NCI-H1694 (cell line): ENCODE measurements at regions not wholly inside any gene's neighbourhood (a gene's known extent, or its start where the extent isn't known, plus 50 kb on each side); places are given as distances from the start of the nearest gene placed in this dataset.
"Not testable (repeated sequence)": the region's sequence is repeated elsewhere in the genome, so short reads cannot be mapped to it uniquely, and the experiment has no call there.

Experiments
- DNase-seq: peaks from one replicate; lab custom pipeline; 2025; lab: John Stamatoyannopoulos, UW

DNA sequence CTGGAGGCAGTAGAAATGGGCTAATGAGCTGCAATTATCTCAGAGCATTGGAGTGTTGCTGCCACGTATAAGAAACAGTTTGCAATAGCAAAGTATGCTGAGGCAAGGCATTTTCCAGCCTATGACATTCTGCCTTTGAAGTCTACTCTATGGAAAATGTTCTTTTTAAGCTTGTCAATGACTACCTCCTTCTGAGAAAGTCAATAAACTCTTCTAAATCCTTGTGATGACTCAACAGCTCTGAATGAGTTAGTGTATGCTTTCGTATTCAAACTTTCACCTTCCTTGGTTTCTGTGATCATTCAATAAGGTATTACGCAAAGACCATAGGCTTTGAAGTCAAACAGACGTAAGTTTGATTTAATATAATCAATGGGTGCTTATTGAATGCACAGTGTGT is 111.2 kb downstream of the CAPZA3 start:
- DNase-seq: no peak

GRCh38 chr12:18849761-18850160 is 111.8 kb downstream of the CAPZA3 start:
- DNase-seq: no peak

GRCh38 chr12:18850752-18851151 is 112.8 kb downstream of the CAPZA3 start:
- no peak for DNase-seq

- no peak for DNase-seq
Observed at GRCh38 chr12:18851271-18851670, 113.4 kb downstream of the CAPZA3 start.

- DNase-seq: no peak
Observed at GRCh38 chr12:18853570-18854366, 115.8 kb downstream of the CAPZA3 start.

GRCh38 chr12:18857656-18858055 is 119.7 kb downstream of the CAPZA3 start:
- no peak for DNase-seq

- no peak for DNase-seq
Observed at GRCh38 chr12:18859400-18859799, 121.5 kb downstream of the CAPZA3 start.

- peak; percentile 59 for DNase-seq
Observed at GRCh38 chr12:18861287-18861858, 123.5 kb downstream of the CAPZA3 start.

DNA sequence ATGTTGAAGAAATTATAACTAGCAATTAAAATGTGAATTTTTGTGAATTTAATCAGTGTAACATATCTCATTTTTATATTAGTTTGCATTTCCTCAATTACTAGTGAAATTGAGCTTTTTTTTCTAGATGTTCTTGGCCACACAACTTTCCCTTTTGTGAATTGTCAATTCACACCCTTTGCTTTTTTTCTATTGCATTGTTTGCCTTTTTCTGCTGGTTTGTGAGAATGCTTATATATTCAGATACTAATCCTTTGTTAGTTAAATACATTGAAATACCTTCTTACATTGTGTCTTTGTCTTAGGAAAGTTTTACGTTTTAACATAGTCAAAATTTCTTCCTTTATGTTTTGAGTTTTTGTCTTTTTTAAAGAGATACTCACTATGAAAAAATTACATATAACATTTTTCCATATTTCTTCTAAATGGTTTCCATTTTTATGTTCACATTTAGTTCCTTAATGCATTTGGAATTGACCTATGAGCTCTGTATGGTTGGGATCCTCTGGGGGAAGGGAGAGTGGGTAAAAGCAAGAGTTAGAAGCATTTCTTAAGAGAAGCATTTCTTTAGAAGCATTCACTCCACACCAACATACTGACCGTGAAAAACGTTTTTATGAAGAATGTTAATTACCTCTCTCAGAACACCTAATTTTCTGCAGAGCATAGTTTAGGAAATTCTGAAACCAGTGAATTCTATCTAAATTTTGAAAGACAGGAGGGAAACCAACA is 126.0 kb downstream of the CAPZA3 start:
- no peak for DNase-seq

DNA sequence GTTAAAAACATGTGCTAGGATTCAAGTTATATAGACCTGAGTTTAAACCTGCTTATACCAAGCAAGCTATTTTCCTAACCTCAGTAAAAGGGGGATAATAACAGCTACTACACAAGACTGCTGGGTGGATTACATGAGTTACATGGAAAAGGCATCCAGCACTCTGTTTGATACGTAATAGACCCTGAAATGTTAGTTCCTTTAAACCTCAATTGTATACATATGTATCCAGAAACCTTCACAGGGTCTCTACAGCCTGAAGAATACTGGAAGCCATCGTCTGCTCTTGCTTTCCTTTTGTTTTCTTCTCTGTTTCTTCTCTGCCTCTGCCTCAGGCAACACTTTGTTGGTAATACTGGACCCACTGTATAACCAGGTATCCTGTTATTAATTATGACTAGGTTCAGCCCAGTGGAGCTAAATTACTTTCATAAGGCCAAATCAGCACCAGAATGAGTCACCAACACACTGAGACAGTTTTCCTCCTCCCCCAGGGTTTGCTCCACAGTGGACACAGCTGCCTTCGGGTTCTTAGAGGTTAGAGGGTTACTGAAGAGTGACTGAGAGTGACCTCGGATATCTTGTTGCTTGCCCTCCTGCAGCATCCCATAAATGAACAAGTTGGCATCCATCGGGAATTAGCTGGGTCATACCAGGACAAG is 127.1 kb downstream of the CAPZA3 start:
- no peak for DNase-seq

DNA sequence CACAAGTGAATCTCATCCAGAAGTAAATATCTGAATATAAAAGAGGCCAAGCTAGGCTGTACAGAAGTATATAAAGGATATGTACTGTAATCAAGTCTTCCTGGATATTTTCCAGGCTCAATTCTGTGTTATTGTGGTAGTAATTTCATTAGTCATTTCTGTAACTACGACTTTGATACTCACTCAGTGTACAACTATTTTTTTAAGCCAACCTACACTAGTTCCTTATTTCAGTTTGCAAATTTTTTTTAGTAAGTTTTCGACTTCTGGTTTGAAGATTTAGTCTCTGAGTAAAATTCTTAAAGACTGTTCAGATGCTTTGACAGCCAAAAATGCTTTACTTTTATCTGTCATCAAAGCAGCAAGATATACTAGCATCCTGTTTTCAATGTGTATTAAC is 130.8 kb downstream of the CAPZA3 start:
- no peak for DNase-seq

- no peak for DNase-seq
Observed at GRCh38 chr12:18872770-18873169, 134.9 kb downstream of the CAPZA3 start.

DNA sequence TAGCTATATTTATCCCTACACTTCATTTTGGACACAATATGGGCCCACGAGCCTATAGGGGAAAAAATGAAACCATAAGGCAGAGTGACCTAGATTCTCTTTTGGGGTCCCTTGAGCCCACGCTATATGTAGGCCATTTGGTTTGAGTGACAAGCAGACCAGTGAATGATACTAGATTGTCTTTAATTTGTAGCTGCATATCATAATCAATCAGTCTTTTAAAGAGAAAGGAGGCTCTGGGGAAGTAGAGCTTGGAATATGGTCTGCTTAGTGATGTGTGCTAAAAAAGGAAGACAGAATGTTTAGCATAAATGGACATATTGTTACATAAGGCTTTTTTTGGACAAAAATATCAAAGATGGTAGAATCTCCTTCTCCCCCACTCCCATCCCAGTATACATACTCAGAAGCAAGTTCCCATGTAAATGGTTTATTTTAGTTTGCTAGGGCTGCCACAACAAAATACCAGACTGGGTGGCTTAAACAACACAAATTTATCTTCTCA is 140.8 kb downstream of the CAPZA3 start:
- no peak for DNase-seq

GRCh38 chr12:18882690-18883089 is 144.8 kb downstream of the CAPZA3 start:
- DNase-seq: no peak

DNA sequence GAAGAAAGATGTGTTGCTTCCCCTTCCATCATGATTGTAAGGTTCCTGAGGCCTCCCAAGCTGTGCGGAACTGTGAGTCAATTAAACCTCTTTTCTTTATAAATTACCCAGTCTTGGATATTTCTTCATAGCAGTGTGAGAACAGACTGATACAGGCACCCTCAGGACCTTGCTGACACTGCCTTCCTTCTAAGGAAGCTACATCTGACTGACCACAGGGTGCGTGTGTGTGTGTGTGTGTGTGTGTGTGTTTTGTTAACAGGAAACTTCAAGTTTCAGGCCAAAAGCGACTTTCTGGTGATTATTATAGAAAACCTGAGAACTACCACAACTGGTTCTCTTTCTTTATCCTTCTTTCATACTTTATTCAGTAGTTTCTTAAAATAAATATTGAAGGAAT is 149.0 kb downstream of the CAPZA3 start:
- no peak for DNase-seq

- DNase-seq: no peak
Observed at GRCh38 chr12:18887368-18887767, 149.4 kb downstream of the CAPZA3 start.

GRCh38 chr12:18888047-18888446 is 150.1 kb downstream of the CAPZA3 start:
- no peak for DNase-seq

- not testable (repeated sequence) for DNase-seq
Observed at GRCh38 chr12:18890621-18891020, 152.7 kb downstream of the CAPZA3 start.

DNA sequence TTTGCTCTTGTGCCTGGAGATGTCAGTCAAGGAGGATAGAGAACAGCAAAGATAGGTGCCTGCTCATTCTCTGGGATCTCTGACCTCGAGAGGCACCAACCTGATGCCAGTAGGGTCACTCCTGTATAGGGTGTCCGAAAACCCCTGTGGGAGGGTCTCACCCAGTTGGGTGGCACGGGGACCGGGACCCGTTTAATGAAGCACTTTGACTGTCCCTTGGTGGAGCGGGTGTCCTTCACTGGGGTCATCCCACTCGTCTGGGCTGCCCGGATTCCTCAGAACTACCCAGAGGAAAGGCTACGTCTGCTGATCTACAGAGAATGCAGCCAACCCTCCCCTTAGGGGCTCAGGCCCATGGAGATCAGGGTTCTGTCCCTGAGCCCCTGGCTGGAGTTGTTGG is 157.6 kb downstream of the CAPZA3 start:
- DNase-seq: no peak

DNA sequence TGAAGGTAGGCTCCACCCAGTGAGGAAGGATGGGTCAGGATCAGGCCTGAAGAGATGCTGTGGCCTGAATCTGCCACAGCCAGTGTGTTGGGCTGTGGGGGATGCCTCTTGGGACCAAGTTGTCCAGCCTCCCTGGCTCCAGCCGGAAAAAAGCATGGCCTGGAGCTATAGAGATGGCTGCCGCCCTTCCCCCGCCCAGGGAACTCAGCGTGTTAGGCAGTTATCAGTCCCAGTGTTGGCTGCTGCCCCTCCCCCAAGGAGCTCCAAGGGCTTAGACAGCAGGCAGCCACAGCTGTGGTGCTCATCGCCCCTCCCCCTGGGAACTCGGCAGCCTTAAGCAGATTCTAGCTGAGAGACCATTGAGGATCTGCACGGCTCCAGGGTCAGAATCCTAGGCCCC is 158.0 kb downstream of the CAPZA3 start:
- DNase-seq: no peak

- DNase-seq: no peak
Observed at GRCh38 chr12:18897823-18898222, 159.9 kb downstream of the CAPZA3 start.

- DNase-seq: no peak
Observed at GRCh38 chr12:18898470-18898869, 160.6 kb downstream of the CAPZA3 start.
